Esophagus (tissue), 2 donors: ENCODE measurements at regions not wholly inside any gene's neighbourhood (a gene's known extent, or its start where the extent isn't known, plus 50 kb on each side); places are given as distances from the start of the nearest gene placed in this dataset.

Experiments
- H3K27ac ChIP-seq, 2 donors: one replicate each; pipeline ENCODE4 v1.5.1; 2013; ENCODE audit warnings: low read depth in 2 of 2, mild to moderate bottlenecking in 2 of 2, inconsistent platforms in 1 of 2, low read length in 1 of 2, moderate library complexity in 1 of 2
- H3K27me3 ChIP-seq, 2 donors: one replicate each; pipeline ENCODE4 v1.6.1; 2013; ENCODE audit warnings: low read length in 2 of 2, control low read depth in 1 of 2, mild to moderate bottlenecking in 1 of 2; ENCODE audit not compliant: insufficient read depth in 2 of 2, control insufficient read depth in 1 of 2
- H3K36me3 ChIP-seq, 2 donors: one replicate each; pipeline ENCODE4 v1.6.1; 2013; ENCODE audit warnings: low read length in 1 of 2; ENCODE audit not compliant: control insufficient read depth in 2 of 2, insufficient read depth in 2 of 2
- H3K4me1 ChIP-seq, 2 donors: one replicate each; pipeline ENCODE4 v1.6.1; 2013; ENCODE audit warnings: low read length in 1 of 2; ENCODE audit not compliant: control insufficient read depth in 2 of 2, insufficient read depth in 2 of 2
- H3K4me3 ChIP-seq, 2 donors: one replicate each; pipeline ENCODE4 v1.5.1; 2013; ENCODE audit warnings: low read length in 2 of 2, mild to moderate bottlenecking in 2 of 2, low read depth in 1 of 2, moderate library complexity in 1 of 2
- H3K9me3 ChIP-seq, 2 donors: one replicate each; pipeline ENCODE4 v1.6.1; 2013; ENCODE audit warnings: mild to moderate bottlenecking in 2 of 2, low read depth in 1 of 2, low read length in 1 of 2, moderate library complexity in 1 of 2; ENCODE audit not compliant: control insufficient read depth in 2 of 2, insufficient read depth in 1 of 2
- WGBS, 2 donors: extraction: QIAGEN DNeasy Blood & Tissue Kit; methylation state at CpG; one replicate each; pipeline ENCODE4 v1.1.7; 2013; 5-methylcytosine and 5-hydroxymethylcytosine counted together
- donor health status: healthy with polysubstance abuse.
- donor health status: Bipolar disorder and iron deficiency.

DNA sequence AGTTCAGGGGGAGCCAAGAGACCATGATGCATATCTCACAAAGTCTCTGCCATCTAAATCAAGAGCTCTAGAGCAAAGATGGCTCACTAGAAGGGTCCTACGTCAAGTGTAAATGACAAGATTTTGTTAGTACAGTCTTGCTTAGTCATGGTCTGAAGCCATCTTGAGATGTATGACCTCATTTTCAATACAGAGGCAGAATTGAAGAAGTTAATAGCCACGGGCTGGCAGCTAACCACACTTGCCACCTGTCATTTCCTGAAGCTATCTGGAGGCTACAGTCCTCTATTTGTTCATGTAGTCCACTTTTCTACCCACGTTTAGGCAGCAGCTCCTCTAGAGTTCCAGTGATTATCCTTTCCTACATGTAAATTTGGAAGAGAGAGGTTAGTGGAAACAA, 231.7 kb upstream of the CDH12 start:
- Histone ChIP-seq H3K4me1 (no peaks in the 10 kb centered on the region), H3K9me3 (no peaks in the 10 kb centered on the region), H3K27me3 (no peaks in the 10 kb centered on the region), H3K27ac (no peak overlapping the region), H3K4me3 (no peak overlapping the region), H3K36me3 (no peaks in the 10 kb centered on the region)
- WGBS, 2 donors = 50 to 51% methylated on average over 3 of the region's 3 CpGs

DNA sequence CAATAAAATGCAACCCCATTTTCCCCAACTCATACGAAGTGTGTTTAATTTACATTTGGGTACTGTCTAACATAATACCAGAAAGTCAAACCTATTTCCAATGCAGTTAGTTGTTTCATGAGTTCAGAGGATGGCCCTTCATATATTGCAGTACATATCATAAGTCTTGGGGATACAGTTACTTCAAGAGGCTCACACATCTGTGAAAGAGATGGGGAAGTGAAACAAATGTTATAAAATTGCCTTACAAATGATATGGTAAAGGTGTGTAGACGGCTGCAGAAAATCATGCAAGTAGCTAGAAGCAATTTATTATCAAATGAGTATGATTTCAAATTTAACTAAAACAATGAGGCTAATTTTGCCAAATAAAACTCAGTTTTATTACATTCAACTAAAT, 219.0 kb upstream of the CDH12 start:
- Histone ChIP-seq H3K36me3 (no peaks in the 10 kb centered on the region), H3K27ac (no peak overlapping the region), H3K4me3 (no peak overlapping the region), H3K27me3 (no peaks in the 10 kb centered on the region), H3K9me3 (no peaks in the 10 kb centered on the region), H3K4me1 (no peaks in the 10 kb centered on the region)
- 74 to 75% methylated on average over 2 of the region's 2 CpGs for WGBS, 2 donors

DNA sequence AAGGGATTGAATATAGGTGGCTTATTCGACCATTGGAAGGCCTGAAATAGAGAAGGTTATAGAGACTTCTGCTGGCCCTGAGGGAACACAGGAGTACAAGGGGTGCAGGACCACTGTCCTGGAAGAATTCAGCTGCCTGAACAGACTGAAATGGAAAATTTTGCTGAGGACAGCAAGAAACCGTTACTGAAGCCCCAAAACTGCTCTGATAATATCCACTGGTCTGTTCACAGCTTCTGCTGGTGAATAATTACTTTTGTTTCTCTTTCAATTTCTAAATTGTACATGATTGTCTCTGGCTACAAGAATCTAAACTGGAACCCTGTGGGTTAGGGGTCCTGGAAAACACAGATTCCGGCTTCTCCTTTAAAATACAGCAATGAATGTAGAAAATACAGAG, 218.5 kb upstream of the CDH12 start:
- Histone ChIP-seq H3K27me3 (no peaks in the 10 kb centered on the region), H3K36me3 (no peaks in the 10 kb centered on the region), H3K9me3 (no peaks in the 10 kb centered on the region), H3K4me3 (no peak overlapping the region), H3K4me1 (no peaks in the 10 kb centered on the region), H3K27ac (no peak overlapping the region)
- 63 to 80% methylated on average over 3 of the region's 3 CpGs for WGBS, 2 donors

DNA sequence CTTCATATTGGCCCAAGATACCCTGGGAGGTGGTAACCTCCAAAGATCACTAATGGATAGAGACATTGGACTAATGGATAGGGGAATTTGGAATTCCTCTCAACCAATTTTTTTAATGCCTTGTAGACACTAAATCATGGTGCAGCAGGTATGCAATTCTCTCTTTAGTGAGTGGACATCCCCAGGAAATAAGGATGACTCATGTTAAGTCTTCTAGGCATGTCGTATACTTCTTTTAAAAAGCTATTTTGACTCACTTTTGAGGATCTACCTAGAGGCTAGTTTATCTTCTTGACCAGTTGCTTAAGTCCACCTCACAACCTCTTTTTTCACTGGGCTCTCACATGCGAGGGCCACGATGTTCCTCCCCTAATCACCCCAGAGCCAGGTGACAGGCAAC, 211.6 kb upstream of the CDH12 start:
- 82 to 84% methylated on average over 3 of the region's 3 CpGs for WGBS, 2 donors
- Histone ChIP-seq H3K4me3 (no peak overlapping the region), H3K4me1 (no peaks in the 10 kb centered on the region), H3K27me3 (no peaks in the 10 kb centered on the region), H3K9me3 (no peaks in the 10 kb centered on the region), H3K27ac (no peak overlapping the region), H3K36me3 (no peaks in the 10 kb centered on the region)

DNA sequence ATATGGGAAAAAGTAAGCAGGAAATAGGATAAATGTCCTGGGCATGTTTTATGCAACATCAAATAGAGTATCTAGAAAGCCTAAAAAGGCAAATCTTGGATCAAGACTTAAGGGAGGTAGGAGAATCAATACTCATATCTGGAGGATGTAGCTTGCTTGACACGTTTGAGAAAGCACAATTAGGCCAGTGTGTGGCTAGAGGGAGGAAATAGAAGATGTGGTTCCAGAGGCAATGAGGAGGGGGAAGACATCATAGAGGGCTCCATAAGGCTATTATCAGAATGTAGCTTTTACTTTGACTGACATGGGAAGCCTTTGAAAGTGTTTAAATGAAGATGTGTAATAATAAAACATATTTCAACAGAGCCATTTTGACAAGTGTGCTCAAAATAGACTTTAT, 200.7 kb upstream of the CDH12 start:
- no peak overlapping the region for H3K27ac ChIP-seq
- H3K4me3 ChIP-seq = no peak overlapping the region
- WGBS, 2 donors = 14 to 36% methylated on average over 1 of the region's 1 CpG
- no peaks in the 10 kb centered on the region for H3K27me3 ChIP-seq
- no peaks in the 10 kb centered on the region for H3K36me3 ChIP-seq
- no peaks in the 10 kb centered on the region for H3K4me1 ChIP-seq
- no peaks in the 10 kb centered on the region for H3K9me3 ChIP-seq

DNA sequence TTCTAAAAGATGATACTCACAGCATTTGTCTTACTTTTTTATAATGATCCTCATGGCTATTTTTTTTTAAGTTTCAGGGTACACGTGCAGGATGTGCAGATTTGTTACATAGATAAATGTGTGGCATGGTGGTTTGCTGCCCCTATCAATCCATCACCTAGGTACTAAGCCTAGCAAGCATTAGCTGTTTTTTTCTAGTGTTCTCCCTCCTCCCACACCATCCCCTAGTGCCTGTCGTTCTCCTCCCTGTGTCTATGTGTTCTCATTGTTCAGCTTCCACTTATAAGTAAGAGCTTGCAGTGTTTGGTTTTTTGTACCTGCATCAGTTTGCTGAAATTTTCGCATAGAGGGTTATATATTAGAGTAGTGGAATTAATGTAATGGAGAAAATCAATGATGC, 189.1 kb upstream of the CDH12 start:
- Histone ChIP-seq H3K9me3 (no peaks in the 10 kb centered on the region), H3K4me1 (no peaks in the 10 kb centered on the region), H3K4me3 (no peak overlapping the region), H3K27me3 (no peaks in the 10 kb centered on the region), H3K36me3 (no peaks in the 10 kb centered on the region), H3K27ac (no peak overlapping the region)
- WGBS, 2 donors = 37 to 54% methylated on average over 3 of the region's 3 CpGs

DNA sequence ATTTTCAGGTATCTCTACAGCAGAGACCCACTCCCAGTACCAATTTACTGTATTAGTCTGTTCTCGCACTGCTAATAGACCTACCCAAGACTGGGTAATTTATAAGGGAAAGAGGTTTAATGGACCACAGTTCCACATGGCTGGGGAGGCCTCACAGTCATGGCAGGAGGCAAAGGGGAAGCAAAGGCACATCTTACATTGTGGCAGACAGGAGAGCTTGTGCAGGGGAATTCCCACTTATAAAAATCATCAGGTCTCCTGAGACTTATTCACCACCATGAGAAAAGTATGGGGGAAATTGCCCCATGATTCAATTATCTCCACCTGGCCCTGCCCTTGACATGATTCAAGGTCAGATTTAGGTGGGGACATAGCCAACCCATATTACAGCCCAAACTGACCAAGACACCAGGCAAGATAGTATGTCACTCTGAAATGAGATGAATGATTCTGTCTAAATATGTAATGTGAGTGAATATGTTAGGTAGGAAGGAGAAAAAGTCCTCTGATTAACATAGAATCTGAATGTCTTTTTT, 182.5 kb upstream of the CDH12 start:
- no peak overlapping the region for H3K4me3 ChIP-seq
- 83 to 93% methylated on average over 1 of the region's 1 CpG for WGBS, 2 donors

DNA sequence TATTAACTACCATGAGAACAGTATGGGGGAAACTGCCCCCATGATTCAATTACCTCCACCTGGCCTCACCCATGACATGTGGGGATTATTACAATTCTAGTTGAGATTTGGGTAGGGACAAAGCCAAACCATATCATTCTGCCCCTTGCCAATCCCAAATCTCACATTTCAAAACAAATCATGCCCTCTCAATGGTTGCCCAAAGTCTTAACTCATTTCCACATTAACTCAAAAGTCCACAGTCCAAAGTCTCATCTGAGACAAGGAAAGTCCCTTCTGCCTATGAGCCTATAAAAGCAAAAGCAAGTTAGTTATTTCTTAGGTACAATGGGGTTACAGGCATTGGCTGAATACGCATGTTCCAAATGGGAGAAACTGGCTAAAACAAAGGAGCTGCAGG, 180.7 kb upstream of the CDH12 start:
- WGBS, 2 donors = 80 to 95% methylated on average over 1 of the region's 1 CpG
- H3K4me1 ChIP-seq = no peaks in the 10 kb centered on the region
- H3K27me3 ChIP-seq = no peaks in the 10 kb centered on the region
- no peak overlapping the region for H3K4me3 ChIP-seq
- H3K9me3 ChIP-seq = peaks cover 0 to 6% of the 10 kb centered on the region in 2 donors
- no peak overlapping the region for H3K27ac ChIP-seq
- H3K36me3 ChIP-seq = no peaks in the 10 kb centered on the region

More for the DNA sequence above, 182.5 kb upstream of the CDH12 start:
- Histone ChIP-seq H3K27ac (no peak overlapping the region), H3K36me3 (no peaks in the 10 kb centered on the region), H3K27me3 (no peaks in the 10 kb centered on the region), H3K4me1 (no peaks in the 10 kb centered on the region), H3K9me3 (peaks cover 0 to 6% of the 10 kb centered on the region in 2 donors)

DNA sequence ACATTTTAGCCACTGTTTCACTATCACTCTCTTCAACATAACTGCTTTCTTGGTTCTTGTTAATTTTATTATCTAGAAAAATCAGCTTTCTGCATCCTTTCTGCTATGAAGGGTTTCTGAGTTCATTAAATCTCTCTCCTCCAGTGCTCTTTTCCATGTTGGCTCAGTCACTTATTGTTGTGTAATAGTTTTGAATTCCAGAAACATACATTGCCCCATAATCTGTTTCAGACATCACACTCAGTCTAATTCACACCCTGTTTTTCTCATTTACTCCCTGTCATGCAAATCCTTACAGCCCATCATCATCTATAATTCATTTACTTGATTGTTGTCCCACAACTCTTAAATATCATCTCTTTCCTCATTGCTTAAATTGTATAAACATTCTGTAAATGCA, 176.1 kb upstream of the CDH12 start:
- no peaks in the 10 kb centered on the region for H3K27me3 ChIP-seq

DNA sequence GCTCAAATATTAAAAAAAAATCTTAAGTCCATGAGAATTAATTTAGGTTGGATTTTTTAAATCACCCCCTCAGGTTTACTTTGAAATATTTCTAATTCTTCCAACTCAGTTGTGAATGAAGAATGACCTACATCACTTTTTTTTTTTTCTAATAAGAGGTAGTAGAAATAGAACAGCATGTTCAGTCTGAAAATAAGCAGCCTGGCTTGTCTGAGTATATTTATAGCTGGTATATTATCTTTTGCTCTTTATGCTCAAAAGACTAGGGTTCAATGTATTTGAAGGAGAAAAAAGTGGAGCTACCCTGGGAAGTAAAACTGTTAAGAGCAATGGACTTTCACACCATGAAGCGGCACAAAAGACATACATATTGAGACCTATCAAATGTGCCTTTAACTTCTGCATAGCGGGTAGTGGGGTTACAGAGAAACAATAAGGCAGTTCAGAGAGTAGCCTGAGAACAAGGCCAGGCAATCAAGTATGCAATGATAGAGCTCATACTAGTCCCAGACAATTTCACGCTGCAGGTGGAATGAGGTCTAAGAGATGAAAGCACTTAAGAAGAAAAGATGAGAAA, 175.4 kb upstream of the CDH12 start:
- Histone ChIP-seq H3K27ac (no peak overlapping the region), H3K9me3 (no peaks in the 10 kb centered on the region), H3K36me3 (no peaks in the 10 kb centered on the region), H3K4me3 (no peak overlapping the region), H3K27me3 (no peaks in the 10 kb centered on the region), H3K4me1 (no peaks in the 10 kb centered on the region)
- 92 to 94% methylated on average over 3 of the region's 3 CpGs for WGBS, 2 donors

More for the DNA sequence above, 176.1 kb upstream of the CDH12 start:
- H3K9me3 ChIP-seq = peaks cover 0 to under 1% of the 10 kb centered on the region in 2 donors
- no peaks in the 10 kb centered on the region for H3K36me3 ChIP-seq
- H3K4me3 ChIP-seq = no peak overlapping the region
- H3K4me1 ChIP-seq = no peaks in the 10 kb centered on the region
- no peak overlapping the region for H3K27ac ChIP-seq
